Smooth muscle cell (in vitro differentiated cells): ENCODE measurements at regions not wholly inside any gene's neighbourhood (a gene's known extent, or its start where the extent isn't known, plus 50 kb on each side); places are given as distances from the start of the nearest gene placed in this dataset.

Source experiments
- DNase-seq: peaks from one replicate; lab custom pipeline; 2025; ENCODE audit not compliant: unreplicated experiment; lab: John Stamatoyannopoulos, UW
- H2AFZ ChIP-seq: fragments of 200-600 bp; sonication (generic); 2 replicates; pipeline ENCODE4 v1.6.0; 2016; ENCODE audit warnings: antibody characterized with exemption, low read depth, mild to moderate bottlenecking
- H3F3A ChIP-seq: fragments of 200-600 bp; sonication (generic); 2 replicates; pipeline ENCODE4 v1.6.0; 2017; ENCODE audit warnings: antibody characterized with exemption, low read depth
- H3K27ac ChIP-seq: fragments of 200-600 bp; sonication (generic); 2 replicates; pipeline ENCODE4 v1.5.1; 2016; ENCODE audit warnings: low read depth, mild to moderate bottlenecking
- H3K27me3 ChIP-seq: fragments of 200-600 bp; sonication (generic); 2 replicates; pipeline ENCODE4 v1.6.1; 2016; ENCODE audit warnings: low read depth, mild to moderate bottlenecking
- H3K36me3 ChIP-seq: fragments of 200-600 bp; sonication (generic); 2 replicates; pipeline ENCODE4 v1.5.1; 2016; ENCODE audit warnings: low read depth
- H3K4me1 ChIP-seq: fragments of 200-600 bp; sonication (generic); 2 replicates; pipeline ENCODE4 v1.5.1; 2016; ENCODE audit warnings: low read depth
- H3K4me2 ChIP-seq: fragments of 200-600 bp; sonication (generic); 2 replicates; pipeline ENCODE4 v1.6.0; 2016; ENCODE audit warnings: mild to moderate bottlenecking
- H3K4me3 ChIP-seq: fragments of 200-600 bp; sonication (generic); 2 replicates; pipeline ENCODE4 v1.5.1; 2016; ENCODE audit warnings: mild to moderate bottlenecking
- H3K79me2 ChIP-seq: fragments of 200-600 bp; sonication (generic); 2 replicates; pipeline ENCODE4 v1.6.0; 2016; ENCODE audit warnings: low read depth, mild to moderate bottlenecking
- H3K9ac ChIP-seq: fragments of 200-600 bp; sonication (generic); 2 replicates; pipeline ENCODE4 v1.6.0; 2016; ENCODE audit warnings: low read depth
- H3K9me3 ChIP-seq: fragments of 200-600 bp; sonication (generic); replicated peaks from 2 replicates; pipeline ENCODE4 v1.5.1; 2016; ENCODE audit warnings: low read depth
- H4K20me1 ChIP-seq: fragments of 200-600 bp; sonication (generic); 2 replicates; pipeline ENCODE4 v1.6.0; 2016; ENCODE audit warnings: low read depth
- CTCF ChIP-seq: fragments of 200-600 bp; sonication (generic); IDR thresholded peaks from 2 replicates; pipeline ENCODE4 v1.5.1; 2017; ENCODE audit warnings: borderline replicate concordance, mild to moderate bottlenecking, antibody characterized with exemption; ENCODE audit not compliant: insufficient read depth, poor library complexity, severe bottlenecking
- WGBS: methylation state at CpG from one replicate; pipeline ENCODE4 v1.1.7; 2016; ENCODE audit warnings: low lambda C conversion rate; 5-methylcytosine and 5-hydroxymethylcytosine counted together

GRCh38 chr3:22606461-22606860 lies 596.7 kb upstream of the UBE2E2 start:
- H3F3A ChIP-seq: no peaks in the 10 kb centered on the region
- H3K4me3 ChIP-seq: no peak overlapping the region
- no peaks in the 10 kb centered on the region for H3K4me1 ChIP-seq
- no peak for TF ChIP-seq CTCF
- DNase-seq: no peak
- H3K9ac ChIP-seq: no peak overlapping the region
- no peak overlapping the region for H3K4me2 ChIP-seq
- 85% methylated on average over 5 of the region's 5 CpGs for WGBS
- H4K20me1 ChIP-seq: no peaks in the 10 kb centered on the region
- no peak overlapping the region for H2AFZ ChIP-seq
- no peaks in the 10 kb centered on the region for H3K79me2 ChIP-seq
- no peaks in the 10 kb centered on the region for H3K9me3 ChIP-seq
- no peak overlapping the region for H3K27ac ChIP-seq
- no peaks in the 10 kb centered on the region for H3K36me3 ChIP-seq
- H3K27me3 ChIP-seq: no peaks in the 10 kb centered on the region

- Histone ChIP-seq H3K79me2 (no peaks in the 10 kb centered on the region), H4K20me1 (no peaks in the 10 kb centered on the region), H3K27ac (no peak overlapping the region), H3F3A (no peaks in the 10 kb centered on the region), H3K27me3 (no peaks in the 10 kb centered on the region), H2AFZ (no peak overlapping the region), H3K9me3 (no peaks in the 10 kb centered on the region), H3K4me2 (no peak overlapping the region), H3K4me1 (no peaks in the 10 kb centered on the region), H3K4me3 (no peak overlapping the region), H3K9ac (no peak overlapping the region), H3K36me3 (no peaks in the 10 kb centered on the region)
- WGBS: 91% methylated on average over 3 of the region's 3 CpGs
- no peak for DNase-seq
- no peak for TF ChIP-seq CTCF
Observed at GRCh38 chr3:22606938-22607337, 596.2 kb upstream of the UBE2E2 start.

GRCh38 chr3:22608093-22608492 lies 595.0 kb upstream of the UBE2E2 start:
- Histone ChIP-seq H3F3A (no peaks in the 10 kb centered on the region), H3K79me2 (no peaks in the 10 kb centered on the region), H3K4me3 (no peak overlapping the region), H3K9ac (no peak overlapping the region), H3K4me2 (no peak overlapping the region), H3K9me3 (no peaks in the 10 kb centered on the region), H3K27me3 (no peaks in the 10 kb centered on the region), H3K36me3 (no peaks in the 10 kb centered on the region), H3K4me1 (no peaks in the 10 kb centered on the region), H4K20me1 (no peaks in the 10 kb centered on the region), H3K27ac (no peak overlapping the region), H2AFZ (no peak overlapping the region)
- no peak for DNase-seq
- TF ChIP-seq CTCF: no peak
- WGBS: 93% methylated on average over 4 of the region's 4 CpGs

- H3K4me2 ChIP-seq: no peak overlapping the region
- H3K27me3 ChIP-seq: no peaks in the 10 kb centered on the region
- H4K20me1 ChIP-seq: no peaks in the 10 kb centered on the region
- no peaks in the 10 kb centered on the region for H3K79me2 ChIP-seq
- no peaks in the 10 kb centered on the region for H3K36me3 ChIP-seq
- no peak overlapping the region for H3K4me3 ChIP-seq
- H3K9ac ChIP-seq: no peak overlapping the region
- no peaks in the 10 kb centered on the region for H3K4me1 ChIP-seq
- no peak overlapping the region for H3K27ac ChIP-seq
- no peaks in the 10 kb centered on the region for H3F3A ChIP-seq
- 92% methylated on average over 2 of the region's 2 CpGs for WGBS
- DNase-seq: no peak
- no peak for TF ChIP-seq CTCF
- no peak overlapping the region for H2AFZ ChIP-seq
- H3K9me3 ChIP-seq: no peaks in the 10 kb centered on the region
Observed at GRCh38 chr3:22608721-22609120, 594.4 kb upstream of the UBE2E2 start.
